Spleen (tissue), 7 donors: ENCODE measurements at regions not wholly inside any gene's neighbourhood (a gene's known extent, or its start where the extent isn't known, plus 50 kb on each side); places are given as distances from the start of the nearest gene placed in this dataset.

Experiments
- CTCF ChIP-seq, 11 experiments: fragments of 200-600 bp in 7 of 11; fragments of 450-650 bp in 4 of 11; sonication (generic) in 4 of 11; IDR thresholded peaks in 8 of 11; conservative IDR thresholded peaks in 3 of 11; 1 replicate in 7 of 11; 2 replicates in 4 of 11; pipeline versions ENCODE4 v1.4.0 to v1.8.0; 2016 to 2021; ENCODE audit warnings: antibody characterized with exemption in 11 of 11, inconsistent platforms in 4 of 11, mild to moderate bottlenecking in 1 of 11
- POLR2AphosphoS5 ChIP-seq, 3 donors: sonication (generic); formaldehyde crosslinking; IDR thresholded peaks; one replicate each; pipeline ENCODE4 v1.5.1; 2017; ENCODE audit warnings: antibody characterized with exemption in 3 of 3
- donor health status: DM: no; HTN: no; CAD: no; lungs with moderate emphysema.
- donor health status: DM: no; HTN: no; CAD: no.
- donor health status: DM: no; HTN: no; CAD: no.

DNA sequence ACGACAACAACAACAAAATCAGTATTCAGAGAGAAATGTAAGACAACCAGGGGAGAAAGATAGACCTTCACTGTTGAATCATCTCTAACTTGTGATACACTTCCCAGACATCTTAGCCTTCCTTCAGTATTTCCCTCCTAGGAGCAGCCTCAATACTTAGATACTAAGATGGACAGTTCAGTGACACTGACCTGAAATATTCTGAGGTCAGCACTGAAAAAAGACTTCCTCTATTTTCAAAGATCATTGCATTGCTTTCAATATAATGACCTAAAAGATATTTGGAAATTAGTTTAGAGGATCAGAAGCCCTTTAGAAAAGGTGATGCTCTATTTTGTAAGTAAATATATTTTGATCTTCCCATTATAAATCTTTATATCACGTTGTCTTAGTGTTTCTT is 101.0 kb downstream of the MRPL39 start:
- no peak for TF ChIP-seq CTCF (IDR thresholded peaks at IDR 0.05 in 8 of 11, conservative IDR thresholded peaks at IDR 0.05 in 3 of 11)
- no peak for TF ChIP-seq POLR2AphosphoS5 (IDR thresholded peaks at IDR 0.05)
